H1 (cell line): ENCODE measurements at regions not wholly inside any gene's neighbourhood (a gene's known extent, or its start where the extent isn't known, plus 50 kb on each side); places are given as distances from the start of the nearest gene placed in this dataset.

Experiments used
- CTCF ChIA-PET: fragments of 300-600 bp; sonication (Branson Sonifier 250); formaldehyde crosslinking; loops from one replicate; lab custom pipeline; 2021; ENCODE audit not compliant: partially characterized antibody; lab: Charles Lee
- POLR2A ChIA-PET: fragments of 300-600 bp; sonication (Branson Sonifier 250); formaldehyde crosslinking; loops from one replicate; lab custom pipeline; 2021; ENCODE audit warnings: inconsistent platforms; ENCODE audit not compliant: partially characterized antibody; lab: Charles Lee
- DNase-seq, 2 experiments: peaks; one replicate each; pipeline versions ENCODE4 v3.0.0 to v3.0.0-alpha.2; 2010 to 2022; ENCODE audit warnings: low spot score in 2 of 2, low read depth in 1 of 2, mixed read lengths in 1 of 2
- FAIRE-seq: peaks from 2 replicates; lab custom pipeline; 2011; peaks lifted over from hg19 to GRCh38; lab: Jason Lieb, UNC
- H2AFZ ChIP-seq: 2 replicates; pipeline ENCODE4 v1.8.1; 2012; ENCODE audit warnings: low read length, inconsistent platforms
- H2AK5ac ChIP-seq: 2 replicates; pipeline ENCODE4 v1.6.1; 2013; ENCODE audit warnings: low read depth, low read length
- H2BK120ac ChIP-seq: replicated peaks from 2 replicates; pipeline ENCODE3; 2013; ENCODE audit warnings: low read depth, low read length, inconsistent platforms
- H2BK12ac ChIP-seq: 2 replicates; pipeline ENCODE4 v1.6.1; 2013; ENCODE audit warnings: low read depth, low read length
- H2BK15ac ChIP-seq: 2 replicates; pipeline ENCODE4 v1.6.1; 2013; ENCODE audit warnings: low read length
- H2BK20ac ChIP-seq: 2 replicates; pipeline ENCODE4 v1.6.1; 2013; ENCODE audit warnings: low read length
- H2BK5ac ChIP-seq: 2 replicates; pipeline ENCODE4 v1.6.1; 2013; ENCODE audit warnings: low read depth, low read length
- H3K14ac ChIP-seq: 2 replicates; pipeline ENCODE4 v1.6.1; 2013; ENCODE audit warnings: inconsistent platforms; ENCODE audit not compliant: insufficient read length
- H3K18ac ChIP-seq: 2 replicates; pipeline ENCODE4 v1.6.1; 2013; ENCODE audit warnings: low read length; ENCODE audit errors: extremely low read depth
- H3K23ac ChIP-seq: 2 replicates; pipeline ENCODE4 v1.6.1; 2013; ENCODE audit warnings: inconsistent platforms; ENCODE audit not compliant: insufficient read length
- H3K23me2 ChIP-seq: 2 replicates; pipeline ENCODE4 v1.6.1; 2013; ENCODE audit warnings: low read depth, low read length
- H3K27ac ChIP-seq: 2 replicates; pipeline ENCODE4 v1.6.1; 2011; ENCODE audit warnings: low read depth, low read length, inconsistent platforms
- H3K27me3 ChIP-seq, 4 experiments: replicated peaks in 1 of 4; 1 replicate in 1 of 4; 2 replicates in 3 of 4; pipeline versions ENCODE4 v1.6.1 to v1.8.1; 2011 to 2013; ENCODE audit warnings: low read length in 3 of 4, mild to moderate bottlenecking in 3 of 4, inconsistent platforms in 2 of 4, mixed read lengths in 2 of 4, moderate library complexity in 1 of 4; ENCODE audit not compliant: control insufficient read depth in 3 of 4, insufficient read depth in 3 of 4; ENCODE audit errors: extremely low read depth in 1 of 4
- H3K36me3 ChIP-seq, 4 experiments: 2 replicates each; pipeline versions ENCODE4 v1.6.1 to v1.8.1; 2011 to 2013; ENCODE audit warnings: mild to moderate bottlenecking in 4 of 4, low read length in 3 of 4, moderate library complexity in 2 of 4, control low read depth in 1 of 4, inconsistent platforms in 1 of 4; ENCODE audit not compliant: insufficient read depth in 4 of 4, control insufficient read depth in 2 of 4
- H3K4ac ChIP-seq: replicated peaks from 2 replicates; pipeline ENCODE3; 2013; ENCODE audit warnings: low read length, low read depth, mixed read lengths, inconsistent platforms; ENCODE audit not compliant: insufficient read length
- H3K4me1 ChIP-seq, 4 experiments: replicated peaks in 1 of 4; 1 replicate in 1 of 4; 2 replicates in 3 of 4; pipeline versions ENCODE4 v1.6.1 to v1.8.1; 2011 to 2013; ENCODE audit warnings: low read length in 3 of 4, inconsistent platforms in 2 of 4, mixed read lengths in 1 of 4; ENCODE audit not compliant: insufficient read depth in 4 of 4, control insufficient read depth in 3 of 4
- H3K4me2 ChIP-seq, 2 experiments: 2 replicates each; pipeline versions ENCODE4 v1.6.1 to v1.8.1; 2011 to 2013; ENCODE audit warnings: low read depth in 2 of 2, low read length in 2 of 2, control low read depth in 1 of 2, inconsistent platforms in 1 of 2, mild to moderate bottlenecking in 1 of 2; ENCODE audit not compliant: insufficient read depth in 1 of 2
- H3K4me3 ChIP-seq, 4 experiments: fragments of 200-600, 300-600 bp in 1 of 4; sonication (generic), shearing (Covaris generic), sonication (Bioruptor Twin) in 1 of 4; 2 replicates each; pipeline versions ENCODE4 v1.5.1 to v1.8.1; 2011 to 2016; ENCODE audit warnings: low read length in 4 of 4, low read depth in 3 of 4, control low read depth in 2 of 4, inconsistent platforms in 2 of 4, mild to moderate bottlenecking in 2 of 4, mixed read lengths in 1 of 4, moderate library complexity in 1 of 4; ENCODE audit not compliant: insufficient read depth in 2 of 4; ENCODE audit errors: extremely low read depth in 1 of 4
- H3K56ac ChIP-seq: replicated peaks from 2 replicates; pipeline ENCODE3; 2013; ENCODE audit warnings: low read depth, mild to moderate bottlenecking, mixed read lengths, low read length, inconsistent platforms; ENCODE audit not compliant: insufficient read length
- H3K79me1 ChIP-seq: 2 replicates; pipeline ENCODE4 v1.6.1; 2013; ENCODE audit warnings: low read depth, low read length, control low read depth
- H3K79me2 ChIP-seq, 2 experiments: 2 replicates each; pipeline versions ENCODE4 v1.6.1 to v1.8.1; 2012 to 2013; ENCODE audit warnings: low read length in 2 of 2, mild to moderate bottlenecking in 2 of 2, inconsistent platforms in 1 of 2; ENCODE audit not compliant: insufficient read depth in 2 of 2, control insufficient read depth in 1 of 2
- H3K9ac ChIP-seq, 4 experiments: replicated peaks in 1 of 4; 1 replicate in 1 of 4; 2 replicates in 3 of 4; pipeline versions ENCODE4 v1.6.1 to v1.8.1; 2011 to 2013; ENCODE audit warnings: low read depth in 3 of 4, low read length in 3 of 4, control low read depth in 2 of 4, mild to moderate bottlenecking in 2 of 4, moderate library complexity in 2 of 4, inconsistent platforms in 1 of 4; ENCODE audit errors: extremely low read depth in 1 of 4
- H3K9me3 ChIP-seq, 2 experiments: 2 replicates each; pipeline versions ENCODE4 v1.6.1 to v1.8.1; 2012 to 2013; ENCODE audit warnings: mild to moderate bottlenecking in 2 of 2, moderate library complexity in 2 of 2, control low read depth in 1 of 2, inconsistent platforms in 1 of 2, low read depth in 1 of 2, low read length in 1 of 2, mixed read lengths in 1 of 2; ENCODE audit not compliant: insufficient read depth in 2 of 2
- H4K20me1 ChIP-seq, 2 experiments: replicated peaks in 1 of 2; 2 replicates each; pipeline versions ENCODE3 to v1.8.1; 2011 to 2013; ENCODE audit warnings: inconsistent platforms in 2 of 2, low read length in 2 of 2, mild to moderate bottlenecking in 1 of 2; ENCODE audit not compliant: insufficient read depth in 2 of 2, control insufficient read depth in 1 of 2
- H4K5ac ChIP-seq: 2 replicates; pipeline ENCODE4 v1.6.1; 2013; ENCODE audit warnings: low read length, low read depth, mixed read lengths, inconsistent platforms; ENCODE audit not compliant: insufficient read length
- H4K8ac ChIP-seq: 2 replicates; pipeline ENCODE4 v1.8.0; 2013; ENCODE audit warnings: mild to moderate bottlenecking, moderate library complexity, low read length, inconsistent platforms; ENCODE audit not compliant: insufficient read depth; ENCODE audit errors: extremely low read depth
- H4K91ac ChIP-seq: replicated peaks from 2 replicates; pipeline ENCODE3; 2013; ENCODE audit warnings: low read length, mixed read lengths, inconsistent platforms; ENCODE audit not compliant: insufficient read length
- BACH1 ChIP-seq: IDR thresholded peaks from 2 replicates; pipeline ENCODE4 v1.6.1; 2012; ENCODE audit warnings: low read length, improper control_type of control experiment
- CBX5 ChIP-seq: fragments of 300-800, 300-1000 bp; sonication (generic); IDR thresholded peaks from 2 replicates; pipeline ENCODE4 v1.7.1; 2016; ENCODE audit warnings: antibody characterized with exemption, low read length, low read depth
- CHD1 ChIP-seq: IDR thresholded peaks from 2 replicates; pipeline ENCODE4 v1.6.1; 2012; ENCODE audit warnings: low read depth, low read length, improper control_type of control experiment
- CHD2 ChIP-seq: IDR thresholded peaks from 2 replicates; pipeline ENCODE4 v1.6.1; 2012; ENCODE audit warnings: low read length, improper control_type of control experiment
- GABPA ChIP-seq: IDR thresholded peaks from 2 replicates; pipeline ENCODE4 v1.6.1; 2011; ENCODE audit warnings: mild to moderate bottlenecking, low read length, moderate library complexity, borderline replicate concordance; ENCODE audit not compliant: insufficient read depth
- KDM1A ChIP-seq: fragments of 200-600, 300-600 bp; sonication (generic); IDR thresholded peaks from 2 replicates; pipeline ENCODE4 v1.7.1; 2016; ENCODE audit warnings: mild to moderate bottlenecking, low read length, borderline replicate concordance
- POLR2A ChIP-seq, 2 experiments: IDR thresholded peaks; 1 replicate in 1 of 2; 2 replicates in 1 of 2; pipeline ENCODE4 v1.6.1; 2011; ENCODE audit warnings: low read depth in 2 of 2, low read length in 2 of 2, mild to moderate bottlenecking in 2 of 2; ENCODE audit errors: control extremely low read depth in 1 of 2
- SIX5 ChIP-seq: IDR thresholded peaks from 2 replicates; pipeline ENCODE4 v1.6.1; 2011; ENCODE audit warnings: mild to moderate bottlenecking, low read depth, low read length
- SP1 ChIP-seq: IDR thresholded peaks from 2 replicates; pipeline ENCODE4 v1.6.1; 2011; ENCODE audit warnings: low read depth, low read length
- SP4 ChIP-seq: IDR thresholded peaks from 2 replicates; pipeline ENCODE4 v1.6.1; 2012; ENCODE audit warnings: low read length, inconsistent platforms
- SRF ChIP-seq: IDR thresholded peaks from 2 replicates; pipeline ENCODE4 v1.6.1; 2011; ENCODE audit warnings: mild to moderate bottlenecking, low read depth, low read length, moderate library complexity
- YY1 ChIP-seq: IDR thresholded peaks from 2 replicates; pipeline ENCODE4 v1.6.1; 2011; ENCODE audit warnings: low read depth, mild to moderate bottlenecking, low read length
- WGBS, 2 experiments: shearing (Covaris generic) in 1 of 2; methylation state at CpG; one replicate each; pipeline versions ENCODE4 v1.1.6 to v1.1.7; 2013 to 2015; ENCODE audit warnings: low lambda C conversion rate in 2 of 2, mixed read lengths in 2 of 2, inconsistent platforms in 1 of 2, low coverage in 1 of 2, missing lambda C conversion rate in 1 of 2; ENCODE audit not compliant: insufficient replicate concordance in 2 of 2, insufficient coverage in 1 of 2, insufficient read length in 1 of 2; ENCODE audit errors: extremely low coverage in 1 of 2, missing lambda C conversion rate in 1 of 2; 5-methylcytosine and 5-hydroxymethylcytosine counted together
- TF ChIP-seq, protein P1 (sequence below): IDR thresholded peaks from 2 replicates; pipeline ENCODE4 v1.6.1; 2011; ENCODE audit warnings: low read length, improper control_type of control experiment
- TF ChIP-seq, protein P2 (sequence below): IDR thresholded peaks from 2 replicates; pipeline ENCODE4 v1.6.1; 2012; ENCODE audit warnings: inconsistent platforms

DNA sequence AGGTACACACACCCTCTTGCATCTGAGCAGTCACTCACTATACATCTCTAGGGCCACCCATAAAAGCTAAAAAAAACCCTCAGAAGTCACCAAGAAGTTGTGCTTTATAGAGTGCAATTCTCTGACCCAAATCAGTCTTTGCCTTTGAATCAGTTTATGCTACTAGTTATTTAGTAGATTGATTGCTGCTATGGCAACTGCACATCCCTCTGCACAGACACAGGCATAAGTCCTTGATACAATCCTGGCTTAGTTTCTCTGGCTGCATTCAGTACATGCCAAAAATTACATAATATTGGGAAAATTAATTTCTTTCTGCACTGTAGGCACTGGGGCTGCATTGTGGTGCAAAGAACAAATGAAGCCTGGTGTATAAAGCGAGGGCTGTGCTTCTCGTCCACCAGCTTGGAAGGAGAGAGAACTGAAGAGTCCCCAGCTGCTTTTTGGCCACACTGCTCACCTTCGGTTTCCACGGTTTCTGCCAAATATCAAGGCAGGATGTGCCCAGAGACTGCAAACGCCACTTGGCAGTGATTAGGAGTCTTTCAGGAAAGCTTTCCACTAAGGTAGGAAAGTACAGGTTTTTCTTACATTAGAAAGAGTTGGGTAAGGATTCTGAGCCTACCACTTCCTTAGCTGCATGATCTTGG, 258.4 kb downstream of the ELAVL2 start:
- no peaks in the 10 kb centered on the region for H3K36me3 ChIP-seq
- H4K91ac ChIP-seq, result no peak overlapping the region
- H3K23me2 ChIP-seq, result no peaks in the 10 kb centered on the region
- no peak overlapping the region for H4K5ac ChIP-seq
- no peak overlapping the region for H2BK20ac ChIP-seq
- WGBS, 2 experiments, result 97% methylated on average over 5 of the region's 5 CpGs; no CpG with 5 or more reads in 1 of the 2 experiments
- no peak overlapping the region for H2BK15ac ChIP-seq
- no peaks in the 10 kb centered on the region for H4K20me1 ChIP-seq
- FAIRE-seq (no peak), DNase-seq (no peak)
- ChIA-PET POLR2A (no interaction called here), CTCF (interaction anchor here (1.0 kb wide), 2 partner anchors 11 to 52 kb away, joined by 3 to 5 read pairs; no protein-coding TSS in a partner anchor)
- H2BK12ac ChIP-seq, result no peak overlapping the region
- H3K27me3 ChIP-seq, result no peaks in the 10 kb centered on the region
- H3K79me1 ChIP-seq, result no peaks in the 10 kb centered on the region
- no peak overlapping the region for H4K8ac ChIP-seq
- no peak overlapping the region for H3K14ac ChIP-seq
- no peaks in the 10 kb centered on the region for H3K79me2 ChIP-seq
- H2AFZ ChIP-seq, result no peak overlapping the region
- peaks cover 0 to 6% (median 0%) of the 10 kb centered on the region in 4 experiments; a peak in 3 of 7 replicates for H3K4me1 ChIP-seq
- H2AK5ac ChIP-seq, result no peak overlapping the region
- no peak overlapping the region for H3K4me3 ChIP-seq
- no peak overlapping the region for H2BK5ac ChIP-seq
- H3K4me2 ChIP-seq, result no peak overlapping the region
- no peak overlapping the region for H2BK120ac ChIP-seq
- no peak overlapping the region for H3K56ac ChIP-seq
- no peaks in the 10 kb centered on the region for H3K9me3 ChIP-seq
- no peak overlapping the region for H3K9ac ChIP-seq
- no peak overlapping the region for H3K4ac ChIP-seq
- no peak overlapping the region for H3K23ac ChIP-seq
- no peak overlapping the region for H3K18ac ChIP-seq
- H3K27ac ChIP-seq, result no peak overlapping the region
- TF ChIP-seq SP4, result no peak
- no peak for TF ChIP-seq YY1
- TF ChIP-seq SP1, result no peak
- no peak for TF ChIP-seq SIX5
- TF ChIP-seq SRF, result no peak
- no peak for TF ChIP-seq CHD1
- TF ChIP-seq, protein P1, sequence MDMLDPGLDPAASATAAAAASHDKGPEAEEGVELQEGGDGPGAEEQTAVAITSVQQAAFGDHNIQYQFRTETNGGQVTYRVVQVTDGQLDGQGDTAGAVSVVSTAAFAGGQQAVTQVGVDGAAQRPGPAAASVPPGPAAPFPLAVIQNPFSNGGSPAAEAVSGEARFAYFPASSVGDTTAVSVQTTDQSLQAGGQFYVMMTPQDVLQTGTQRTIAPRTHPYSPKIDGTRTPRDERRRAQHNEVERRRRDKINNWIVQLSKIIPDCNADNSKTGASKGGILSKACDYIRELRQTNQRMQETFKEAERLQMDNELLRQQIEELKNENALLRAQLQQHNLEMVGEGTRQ, result no peak
- no peak for TF ChIP-seq CBX5
- no peak for TF ChIP-seq BACH1
- no peak for TF ChIP-seq POLR2A (IDR thresholded peaks at IDR 0.05; ENCODE audit: control extremely low read depth in 1 of 2, low read depth in 2 of 2, low read length in 2 of 2)
- no peak for TF ChIP-seq GABPA
- no peak for TF ChIP-seq CHD2
- TF ChIP-seq KDM1A, result no peak
- TF ChIP-seq, protein P2, sequence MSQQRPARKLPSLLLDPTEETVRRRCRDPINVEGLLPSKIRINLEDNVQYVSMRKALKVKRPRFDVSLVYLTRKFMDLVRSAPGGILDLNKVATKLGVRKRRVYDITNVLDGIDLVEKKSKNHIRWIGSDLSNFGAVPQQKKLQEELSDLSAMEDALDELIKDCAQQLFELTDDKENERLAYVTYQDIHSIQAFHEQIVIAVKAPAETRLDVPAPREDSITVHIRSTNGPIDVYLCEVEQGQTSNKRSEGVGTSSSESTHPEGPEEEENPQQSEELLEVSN, result no peak
